T-helper 9 cell (primary cell): ENCODE measurements at regions not wholly inside any gene's neighbourhood (a gene's known extent, or its start where the extent isn't known, plus 50 kb on each side); places are given as distances from the start of the nearest gene placed in this dataset.

ENCODE experiments used
- DNase-seq: peaks from one replicate; pipeline ENCODE4 v3.0.0-alpha.2; 2020

DNA sequence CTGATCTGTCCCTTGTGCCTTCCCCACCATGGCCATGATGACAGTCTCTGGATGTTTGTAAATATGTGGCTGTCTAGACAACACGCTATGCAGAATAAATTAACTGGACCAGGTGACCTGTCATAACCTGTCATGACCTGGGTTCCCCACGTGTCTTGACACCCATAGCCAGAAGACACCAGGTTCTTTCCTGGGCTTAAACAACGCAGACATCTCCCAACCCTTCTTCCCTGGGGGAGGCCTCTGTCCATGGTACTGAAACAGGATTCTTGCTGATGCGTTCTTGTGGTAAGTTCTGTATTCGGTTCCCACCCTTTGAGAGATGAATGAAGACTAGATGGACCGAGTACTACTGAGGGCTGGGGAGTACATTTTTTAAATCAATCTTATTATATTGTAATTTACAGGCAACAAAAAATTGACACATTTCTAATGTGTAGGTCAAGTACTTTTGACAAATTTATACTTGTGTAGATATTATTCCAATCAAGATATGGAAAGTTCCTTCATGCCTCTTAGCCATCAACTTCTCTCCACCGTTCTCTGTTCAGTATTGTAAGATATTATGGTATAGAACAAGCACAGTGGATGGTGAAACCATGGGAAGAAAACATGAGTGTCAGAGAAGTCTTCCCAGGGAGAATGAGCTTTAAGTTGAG is 738.8 kb downstream of the PTPRU start:
- DNase-seq, result no peak

DNA sequence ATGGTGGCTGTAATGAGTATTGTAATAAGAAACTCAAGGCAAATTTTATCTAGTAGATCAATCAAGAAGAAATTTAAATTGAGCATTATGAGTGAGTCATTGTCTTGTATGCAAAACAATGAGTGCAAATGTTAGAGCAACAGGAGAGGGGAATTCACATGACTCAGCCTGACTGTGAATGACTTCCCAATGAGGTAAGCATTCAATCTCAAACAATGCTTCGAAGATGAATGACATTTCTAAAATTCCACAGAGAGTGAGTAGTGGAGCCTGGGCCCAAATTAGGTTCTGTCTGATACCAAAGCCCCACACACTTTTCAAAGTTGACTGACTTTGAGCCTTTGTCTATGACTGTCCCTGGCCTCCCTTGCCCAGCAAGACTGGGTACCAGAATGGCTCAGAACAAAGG is 738.0 kb downstream of the PTPRU start:
- no peak for DNase-seq

DNA sequence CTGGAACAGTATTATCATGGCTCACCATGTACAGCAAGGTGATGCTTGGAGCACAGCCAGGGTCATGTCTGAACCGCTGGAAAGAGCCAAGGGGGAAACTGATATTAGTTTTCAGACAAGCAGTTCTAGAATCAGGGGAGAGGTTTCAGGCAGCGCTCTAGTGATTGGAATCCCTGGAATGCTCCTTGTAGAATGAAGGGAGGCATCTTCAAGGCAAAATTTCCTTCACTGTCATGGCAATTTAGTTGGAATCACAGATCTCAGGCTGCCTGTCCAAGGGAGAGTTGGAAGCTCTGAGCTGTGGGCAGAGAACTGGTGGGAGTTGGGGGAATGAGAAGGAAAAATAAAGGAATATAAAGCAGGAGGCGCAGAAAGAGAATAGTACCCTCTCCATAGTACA is 737.1 kb downstream of the PTPRU start:
- no peak for DNase-seq

DNA sequence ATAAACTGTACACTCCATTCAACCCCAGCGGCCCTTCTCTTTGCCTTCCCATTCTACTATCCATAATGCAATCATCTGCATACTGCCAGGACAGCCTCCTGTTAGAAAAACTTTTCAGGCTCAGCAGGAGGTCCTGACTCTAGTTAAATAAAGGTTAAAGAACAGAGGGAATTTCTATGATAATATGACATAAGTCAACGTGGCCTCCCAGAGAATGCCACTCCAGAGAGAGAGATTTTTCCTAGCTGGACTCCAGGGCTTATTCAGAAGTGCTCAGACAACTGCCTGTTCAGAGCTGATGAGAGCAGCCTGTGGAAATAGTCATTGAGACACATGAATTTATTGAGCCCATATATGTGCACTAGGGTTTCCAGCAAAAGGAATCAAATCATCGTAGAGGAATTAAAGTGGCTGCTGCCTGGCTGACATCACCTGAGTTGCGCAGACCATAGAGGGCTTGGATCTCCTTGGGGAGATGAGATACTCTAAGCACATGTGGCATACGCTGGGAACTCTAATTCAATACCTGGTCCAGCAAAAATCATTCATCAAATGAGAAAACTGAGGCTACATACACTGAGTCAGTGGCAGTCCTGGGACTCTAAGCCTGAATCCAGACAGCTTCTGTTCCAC is 736.2 kb downstream of the PTPRU start:
- DNase-seq, result no peak

DNA sequence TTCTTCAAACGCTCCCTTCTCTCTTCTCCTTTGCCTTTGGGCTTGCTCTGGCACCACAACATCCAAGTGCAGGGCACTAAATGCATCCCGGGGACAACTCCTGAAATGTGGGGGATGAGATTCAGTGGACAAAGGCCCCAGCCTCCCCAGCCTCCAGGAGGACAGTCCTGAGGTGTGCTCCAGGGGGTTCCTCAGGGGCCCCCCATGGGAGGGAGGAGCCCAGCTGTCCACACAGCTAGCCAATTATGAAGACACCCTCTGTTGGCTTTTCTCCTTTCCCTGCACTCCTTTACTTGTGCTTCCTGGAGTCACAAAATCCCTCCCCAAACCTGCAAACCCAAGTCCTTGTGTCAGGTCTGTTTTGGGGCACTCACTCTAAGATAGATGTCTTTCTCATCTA is 735.4 kb downstream of the PTPRU start:
- DNase-seq, result no peak

DNA sequence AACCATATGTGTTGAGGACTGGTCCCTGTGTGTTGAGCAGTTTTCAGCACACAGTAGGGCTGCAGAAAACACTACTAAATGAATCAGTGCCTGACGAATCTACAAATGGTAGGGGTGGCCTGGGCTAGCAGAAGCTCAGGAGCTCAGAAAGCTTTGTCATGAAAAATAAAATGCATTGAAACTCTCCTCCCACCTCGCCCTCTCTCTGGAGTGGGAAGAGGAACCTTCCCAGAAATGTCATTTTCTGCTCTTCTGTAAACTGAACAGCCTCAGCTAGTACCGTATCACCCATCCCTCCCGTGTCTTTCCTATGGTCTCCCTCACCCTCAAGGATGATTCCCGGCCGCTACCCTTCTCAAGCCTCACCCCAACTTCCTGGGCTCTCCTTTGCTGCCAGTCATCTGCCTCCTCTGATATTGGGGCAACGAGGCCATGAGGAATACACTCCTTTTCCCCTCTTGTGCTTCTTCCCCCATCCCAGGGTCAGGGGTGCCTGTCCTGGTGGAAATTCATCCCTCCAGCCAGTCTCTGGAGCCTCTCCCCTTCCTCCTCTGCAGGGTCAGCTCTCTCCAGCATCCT is 734.5 kb downstream of the PTPRU start:
- DNase-seq, result no peak

DNA sequence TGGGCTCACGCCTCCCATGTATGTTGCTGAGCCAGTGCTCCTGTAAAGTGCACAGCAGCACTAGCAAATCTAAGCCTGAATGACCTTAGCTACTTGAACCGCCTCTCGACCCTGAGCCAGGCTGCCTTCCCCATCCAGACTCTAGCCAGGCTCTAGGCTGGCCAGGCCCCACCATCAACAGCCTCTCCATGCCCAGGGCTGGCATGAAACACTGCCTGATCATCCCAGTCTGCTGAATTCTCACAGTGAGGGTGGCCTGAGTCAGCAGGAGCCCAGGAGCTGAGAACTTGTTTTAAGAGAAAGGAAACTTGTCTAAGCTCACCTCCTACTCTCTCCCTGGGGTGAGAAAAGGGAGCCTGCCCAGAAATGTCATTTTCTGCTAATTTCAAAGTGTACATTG is 733.3 kb downstream of the PTPRU start:
- no peak for DNase-seq

DNA sequence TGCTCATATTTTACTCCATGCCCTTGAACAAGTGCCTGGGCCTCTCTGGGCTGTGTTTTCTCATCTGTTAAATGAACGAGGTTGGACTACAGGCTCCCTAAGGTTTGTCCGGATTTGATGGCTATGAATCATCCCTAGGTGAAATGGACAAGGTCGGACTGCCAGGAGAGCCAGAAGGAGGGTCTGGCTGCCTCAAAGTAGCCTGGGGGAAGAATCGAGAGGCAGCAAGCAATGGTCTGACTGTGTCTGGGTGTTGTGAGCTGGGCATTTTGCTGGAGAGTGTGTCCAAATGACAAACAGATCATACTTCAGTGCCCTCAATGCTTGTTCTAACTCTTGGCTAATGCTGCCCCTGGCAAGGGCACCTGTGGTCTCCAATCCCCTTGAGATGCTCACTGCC is 730.9 kb downstream of the PTPRU start:
- DNase-seq, result no peak

DNA sequence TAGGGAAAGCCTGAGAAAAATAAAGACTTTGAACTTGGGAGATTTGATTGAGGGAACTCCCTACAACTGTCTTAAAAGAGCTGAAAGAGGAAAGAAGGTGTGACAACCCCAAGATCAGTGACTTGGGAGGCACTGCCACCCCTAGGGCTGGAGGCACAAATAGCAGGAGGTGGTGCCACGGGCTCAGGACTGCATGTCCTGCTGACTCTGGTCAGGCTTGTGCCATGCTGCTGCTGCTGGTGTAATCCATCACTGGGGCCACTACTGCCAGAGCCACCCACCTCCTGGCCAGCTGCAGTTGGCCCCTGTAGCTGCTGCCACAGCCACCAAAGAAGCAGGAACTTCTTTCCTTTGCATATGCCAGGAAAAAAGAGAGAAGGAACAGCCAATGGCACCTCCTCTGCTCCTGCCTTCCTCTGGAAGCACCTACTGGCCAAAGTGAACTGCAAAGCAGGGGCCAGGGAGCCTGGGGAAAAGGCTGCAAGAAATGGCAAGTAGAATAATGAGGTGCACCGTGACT is 730.3 kb downstream of the PTPRU start:
- DNase-seq, result no peak

DNA sequence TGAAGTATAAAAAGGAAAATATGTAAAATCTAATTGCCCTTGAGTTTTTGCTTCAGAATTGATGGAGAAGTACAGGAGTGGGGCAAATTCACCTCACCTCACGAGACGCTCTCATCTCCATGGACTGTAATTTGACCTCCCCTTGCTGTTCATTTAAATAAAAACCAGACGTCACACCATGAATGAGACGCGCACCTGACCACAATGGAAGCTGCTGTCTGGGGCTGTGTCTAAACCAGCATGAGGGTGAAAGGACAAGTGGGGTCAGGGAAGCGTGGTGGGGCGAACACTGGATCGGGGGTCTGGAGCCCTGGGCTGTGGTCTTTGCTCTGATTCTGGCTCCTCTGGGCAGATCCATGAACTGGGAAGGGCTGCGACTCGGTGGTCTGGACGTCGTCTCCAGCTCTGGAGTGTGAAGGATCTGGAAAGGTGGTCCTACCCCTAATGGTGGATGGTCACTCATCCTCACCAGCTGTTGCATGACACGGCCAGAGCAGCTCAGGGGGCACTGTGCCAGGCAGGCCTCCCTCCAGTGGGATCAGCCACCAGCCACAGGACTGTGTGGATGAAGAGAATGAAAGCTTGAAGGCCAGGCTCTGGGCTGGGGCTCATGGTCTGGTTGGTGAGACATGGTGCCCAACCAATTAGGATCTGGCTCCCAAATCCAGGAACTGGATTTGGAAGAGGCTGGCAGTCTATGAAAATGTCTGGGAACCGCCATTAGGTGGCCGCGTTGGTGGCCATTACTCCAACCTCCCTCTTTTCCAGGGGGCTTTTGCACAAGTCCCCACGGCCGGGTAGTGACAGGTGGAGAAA is 728.6 kb downstream of the PTPRU start:
- no peak for DNase-seq

DNA sequence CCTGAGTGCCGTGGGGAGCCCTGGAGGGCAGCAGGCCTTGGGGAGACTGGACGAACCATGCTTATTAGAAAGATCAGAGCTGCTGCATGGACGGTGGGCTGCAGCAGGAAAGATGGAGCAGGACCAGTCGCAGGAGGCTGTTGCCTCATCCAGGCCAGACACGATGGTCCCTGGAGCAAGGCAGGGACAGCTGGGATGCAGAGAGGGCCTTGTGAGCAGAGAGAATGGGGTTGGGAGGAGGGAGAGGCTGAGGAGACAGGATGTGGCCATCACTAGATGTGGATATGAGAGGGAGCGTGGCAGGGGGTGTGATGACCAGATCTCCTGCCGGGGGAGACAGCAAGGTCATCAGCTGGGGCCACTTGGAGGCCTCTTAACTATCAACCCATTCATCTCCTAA is 727.6 kb downstream of the PTPRU start:
- DNase-seq, result no peak

DNA sequence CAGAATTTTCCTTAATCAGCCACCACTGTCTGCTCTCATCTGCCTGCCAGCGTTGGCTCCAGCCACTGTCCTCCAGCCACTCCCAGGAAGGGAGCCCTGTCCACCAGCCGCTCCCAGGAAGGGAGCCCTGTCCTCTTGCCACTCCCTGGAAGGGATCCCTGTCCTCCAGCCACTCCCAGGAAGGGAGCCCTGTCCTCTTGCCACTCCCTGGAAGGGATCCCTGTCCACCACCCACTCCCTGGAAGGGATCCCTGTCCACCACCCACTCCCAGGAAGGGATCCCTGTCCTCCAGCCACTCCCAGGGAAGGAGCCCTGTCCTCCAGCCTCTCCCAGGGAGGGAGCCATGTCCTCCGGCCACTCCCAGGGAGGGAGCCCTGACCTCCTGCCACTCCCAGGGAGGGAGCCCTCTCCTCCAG is 726.5 kb downstream of the PTPRU start:
- no peak for DNase-seq

DNA sequence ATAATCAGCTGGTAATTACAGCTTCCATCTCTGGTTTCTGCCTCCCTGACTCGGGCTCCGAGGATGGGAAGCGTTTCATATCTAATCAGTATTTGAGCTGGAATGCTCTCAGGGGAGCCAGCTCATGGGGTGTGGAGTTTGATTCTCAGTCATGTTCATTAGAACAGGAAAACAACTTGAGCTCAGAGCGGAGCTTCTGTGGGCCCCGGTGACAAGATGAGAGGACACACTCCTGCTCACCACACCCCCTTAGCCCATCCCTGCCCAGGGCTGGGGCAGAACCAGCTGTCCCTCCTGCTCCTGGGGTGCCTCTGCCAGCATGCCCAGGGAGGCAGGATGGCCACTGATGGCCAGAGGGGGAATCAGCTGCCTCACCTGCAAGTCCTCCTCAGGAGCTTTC is 726.0 kb downstream of the PTPRU start:
- DNase-seq, result no peak

DNA sequence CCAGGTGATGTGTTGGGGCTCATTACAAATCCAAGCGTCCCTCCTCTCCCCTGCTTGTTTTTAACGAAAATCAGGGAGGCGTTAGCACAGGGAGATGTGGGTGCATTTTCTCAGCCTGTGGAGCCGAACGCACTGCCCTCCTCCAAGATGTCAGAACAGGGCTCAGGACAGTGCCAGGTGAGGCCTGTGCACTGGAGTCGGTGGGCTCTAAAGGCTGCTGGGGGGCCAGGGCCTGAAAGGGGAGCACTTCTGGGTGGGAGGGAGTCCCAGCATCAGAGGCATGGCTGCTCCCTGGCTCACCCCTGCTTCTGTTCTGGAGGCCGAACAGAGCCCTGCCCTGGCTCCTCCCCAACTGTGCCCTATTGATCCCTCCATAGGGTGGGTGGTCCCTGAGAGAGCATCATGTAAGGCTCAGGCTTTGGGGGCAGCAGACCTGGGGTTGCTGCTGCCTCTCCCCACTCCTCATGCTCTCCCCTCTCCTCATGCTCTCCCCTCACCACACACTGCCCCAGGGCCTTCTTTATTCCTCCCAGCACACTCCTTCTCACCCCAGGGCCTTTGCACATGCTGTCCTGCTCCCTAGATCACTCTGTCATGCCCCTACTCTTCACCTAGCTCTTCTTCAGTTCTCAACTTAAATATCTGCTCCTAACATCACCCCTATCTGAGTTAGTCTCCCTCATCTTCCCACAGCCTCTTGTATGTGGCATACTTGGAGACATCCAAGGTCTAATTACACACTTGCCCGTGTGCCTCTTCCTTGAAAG is 725.2 kb downstream of the PTPRU start:
- DNase-seq, result no peak

DNA sequence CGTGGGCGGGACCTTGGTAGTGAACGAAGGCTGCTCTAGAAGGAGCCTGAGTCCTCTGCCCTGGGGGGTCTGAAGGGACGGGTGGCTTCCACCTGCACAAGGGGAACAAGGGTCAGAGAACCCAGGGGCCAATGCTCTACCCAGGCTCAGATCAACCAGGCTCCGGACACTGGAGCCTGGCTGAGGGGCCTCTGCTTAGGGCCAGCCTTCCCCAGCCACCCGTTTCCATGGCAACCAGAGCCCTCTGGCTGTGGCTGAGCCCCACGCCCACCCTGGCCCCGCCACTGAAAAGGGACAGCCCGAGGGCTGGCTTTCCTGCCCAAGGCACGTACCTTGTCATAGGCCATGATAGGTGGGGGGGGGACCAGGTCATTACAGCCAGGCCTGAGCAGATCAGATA is 724.6 kb downstream of the PTPRU start:
- DNase-seq, result no peak

DNA sequence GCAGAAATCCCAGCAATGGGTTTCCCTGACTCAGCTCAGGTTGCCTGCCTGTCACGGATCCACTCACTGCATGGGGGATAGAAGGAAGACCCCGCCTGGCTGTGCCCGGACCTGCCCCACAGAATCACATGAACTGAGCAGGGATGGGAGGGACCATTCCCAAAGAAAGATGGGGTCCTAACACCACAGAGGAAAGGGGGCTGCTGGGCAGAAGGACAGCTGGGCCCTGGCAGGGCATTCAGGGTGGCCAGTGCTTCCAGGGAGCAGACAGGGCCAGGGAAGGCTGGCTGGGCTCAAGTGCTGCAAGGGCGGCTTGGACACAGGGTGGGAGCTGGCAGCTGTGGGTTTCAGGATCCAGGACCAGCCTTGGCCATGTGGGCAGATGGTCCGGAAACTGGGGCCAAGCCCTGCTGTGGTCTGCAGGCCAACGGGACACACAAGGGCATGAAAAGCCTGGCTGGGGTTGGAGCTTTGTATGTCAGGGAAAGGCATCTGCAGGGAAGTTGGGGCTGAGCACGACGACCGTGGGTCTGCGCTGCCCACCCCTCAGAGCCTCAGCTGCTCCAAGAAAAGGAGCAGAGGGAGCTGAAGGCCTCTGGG is 723.9 kb downstream of the PTPRU start:
- DNase-seq, result no peak

DNA sequence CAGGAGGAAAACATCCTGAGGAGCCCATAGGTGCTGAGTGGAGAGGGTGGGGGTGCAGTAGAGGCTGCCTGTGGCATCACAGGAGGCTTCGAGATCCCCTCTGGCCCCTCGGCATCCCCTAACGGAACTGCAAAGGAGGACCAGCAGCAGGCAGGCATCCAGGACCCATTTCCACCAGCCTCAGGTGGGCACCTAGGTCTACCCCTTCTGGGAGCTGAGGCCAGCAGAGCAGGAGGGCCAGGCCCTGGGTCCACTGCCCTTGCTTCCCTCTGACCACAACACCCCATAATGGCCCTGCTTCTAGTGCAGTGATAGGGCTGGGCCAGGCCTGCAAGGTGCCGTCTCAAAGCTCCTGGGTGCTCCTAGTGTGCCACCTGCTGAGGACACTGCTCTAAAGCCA is 723.0 kb downstream of the PTPRU start:
- DNase-seq, result no peak

DNA sequence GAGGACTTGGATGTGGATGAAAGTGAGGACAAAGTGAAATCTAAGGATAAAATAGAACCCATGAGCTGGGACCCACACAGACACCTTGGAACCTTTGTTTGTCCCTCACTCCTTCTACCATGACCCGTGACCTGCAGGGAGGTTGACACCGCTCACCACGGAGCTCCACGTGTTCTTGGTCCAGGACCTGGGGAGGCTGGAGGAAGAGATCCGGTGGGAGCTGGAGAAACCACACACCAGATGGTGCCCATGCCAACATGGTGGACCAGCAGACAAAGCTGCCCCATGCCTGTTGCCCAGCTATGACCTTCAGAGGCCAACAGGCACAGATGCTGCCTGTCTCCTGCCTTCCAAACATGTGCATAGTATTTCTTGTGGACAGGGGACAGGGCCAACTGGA is 721.9 kb downstream of the PTPRU start:
- DNase-seq, result no peak

DNA sequence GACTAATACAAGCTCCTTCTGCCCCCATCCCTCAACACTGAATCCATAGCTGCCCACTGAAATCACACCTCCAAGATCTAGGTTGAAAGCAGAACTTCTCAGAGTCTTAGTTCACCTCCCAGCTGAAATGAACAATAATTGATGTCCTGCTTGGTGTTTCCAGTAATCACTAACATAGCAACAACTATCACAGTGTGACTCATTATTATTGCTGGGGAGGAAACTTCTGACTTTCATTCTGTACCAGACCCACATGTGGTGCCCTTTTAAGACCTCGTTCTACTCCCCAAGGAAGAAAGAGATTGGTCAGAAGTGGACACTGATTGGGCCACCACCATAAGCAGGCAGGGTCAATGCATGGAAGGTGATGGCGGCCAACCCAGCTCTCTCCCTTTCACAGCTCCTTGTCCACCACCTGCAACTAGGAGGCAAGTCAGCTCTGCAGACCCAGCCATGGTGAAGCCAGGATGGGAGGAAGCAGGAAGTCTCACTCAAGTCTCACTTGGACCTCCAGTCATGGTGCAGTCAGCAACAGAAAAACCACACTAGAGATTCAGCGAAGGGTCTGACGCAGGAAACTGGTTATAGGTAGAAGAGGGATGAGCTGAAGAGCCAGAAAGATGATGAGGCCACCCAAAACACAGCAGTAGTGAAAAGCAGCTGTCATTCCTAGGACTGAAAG is 720.2 kb downstream of the PTPRU start:
- no peak for DNase-seq

DNA sequence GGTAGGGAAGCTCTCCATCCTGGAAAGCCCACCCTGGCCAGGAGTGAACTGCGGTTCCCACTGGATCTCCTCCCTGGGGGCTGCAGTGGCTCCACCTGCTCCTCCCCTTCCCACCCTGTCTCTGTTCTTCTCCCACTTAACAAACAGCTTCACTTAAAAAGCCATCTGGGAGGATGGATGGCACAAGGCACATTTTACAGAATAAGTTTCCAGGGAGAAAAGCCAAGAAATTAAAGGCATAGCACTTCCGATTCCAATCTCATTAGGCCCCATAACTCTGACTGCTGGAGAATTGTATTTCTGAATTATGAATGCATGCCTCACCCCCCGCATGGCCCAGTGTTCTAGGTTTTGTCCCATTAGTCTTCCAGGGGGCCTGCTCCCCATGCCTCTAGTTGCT is 718.3 kb downstream of the PTPRU start:
- DNase-seq, result no peak

DNA sequence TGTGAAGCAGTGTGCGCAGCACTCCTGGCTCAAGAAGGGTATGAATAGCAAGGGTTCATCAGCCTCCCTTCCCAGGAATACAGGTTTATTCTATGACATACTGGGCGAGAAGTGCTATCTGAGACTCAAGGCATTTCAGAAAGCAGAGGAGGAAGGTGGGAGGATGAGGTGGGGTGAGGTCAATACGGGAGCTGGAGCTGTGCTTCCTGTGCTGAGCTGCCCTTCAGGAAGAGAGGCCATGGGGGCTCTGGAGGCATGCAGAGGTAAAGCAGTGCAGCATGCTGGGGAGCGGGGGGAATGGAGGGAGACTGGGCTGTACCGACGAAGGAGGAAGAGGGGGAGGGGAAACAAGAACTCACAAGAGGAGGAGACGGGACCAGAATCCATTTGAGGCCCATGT is 717.6 kb downstream of the PTPRU start:
- no peak for DNase-seq

DNA sequence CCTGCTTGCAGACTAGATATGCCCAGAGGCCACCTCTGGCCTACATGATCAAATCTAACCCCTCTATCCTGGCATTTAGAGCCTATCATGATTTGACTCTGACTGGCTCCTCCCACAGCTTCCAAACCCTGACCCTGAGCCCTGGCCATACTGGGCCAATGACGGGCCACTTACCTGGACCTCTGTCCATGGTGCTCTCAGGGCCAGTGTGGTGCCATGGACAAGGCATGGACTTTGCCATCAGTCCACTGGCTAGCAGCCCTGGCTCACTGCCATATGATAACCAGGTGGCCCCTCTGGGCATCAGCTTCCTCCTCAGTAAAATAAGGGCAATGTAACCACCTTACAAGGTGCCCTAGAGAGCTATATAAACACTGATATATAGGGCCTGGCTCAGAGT is 713.4 kb downstream of the PTPRU start:
- DNase-seq, result no peak
